ENCODE measurements at regions not wholly inside any gene's neighbourhood (a gene's known extent, or its start where the extent isn't known, plus 50 kb on each side); places are given as distances from the start of the nearest gene placed in this dataset.
"Not testable (repeated sequence)": the region's sequence is repeated elsewhere in the genome, so short reads cannot be mapped to it uniquely, and the experiment has no call there.

GRCh38 chr5:27451377-27451776, 413.0 kb upstream of the CDH9 start:
- DNase-seq = no peak

GRCh38 chr5:27450607-27451006, 412.2 kb upstream of the CDH9 start:
- no peak for DNase-seq

DNA sequence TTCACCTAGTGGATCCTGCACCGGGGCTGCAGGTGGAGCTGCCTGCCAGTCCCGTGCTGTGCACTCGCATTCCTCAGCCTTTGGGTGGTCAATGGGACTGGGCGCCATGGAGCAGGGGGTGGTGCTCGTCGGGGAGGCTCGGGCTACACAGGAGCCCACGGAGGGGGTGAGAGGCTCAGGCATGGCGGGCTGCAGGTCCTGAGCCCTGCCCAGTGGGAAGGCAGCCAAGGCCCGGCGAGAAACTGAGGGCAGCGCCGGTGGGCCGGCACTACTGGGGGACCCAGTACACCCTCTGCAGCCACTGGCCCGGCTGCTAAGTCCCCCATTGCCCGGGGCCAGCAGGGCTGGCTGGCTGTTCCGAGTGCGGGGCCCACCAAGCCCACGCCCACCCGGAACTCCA, 401.0 kb upstream of the CDH9 start:
- DNase-seq = not testable (repeated sequence)

DNA sequence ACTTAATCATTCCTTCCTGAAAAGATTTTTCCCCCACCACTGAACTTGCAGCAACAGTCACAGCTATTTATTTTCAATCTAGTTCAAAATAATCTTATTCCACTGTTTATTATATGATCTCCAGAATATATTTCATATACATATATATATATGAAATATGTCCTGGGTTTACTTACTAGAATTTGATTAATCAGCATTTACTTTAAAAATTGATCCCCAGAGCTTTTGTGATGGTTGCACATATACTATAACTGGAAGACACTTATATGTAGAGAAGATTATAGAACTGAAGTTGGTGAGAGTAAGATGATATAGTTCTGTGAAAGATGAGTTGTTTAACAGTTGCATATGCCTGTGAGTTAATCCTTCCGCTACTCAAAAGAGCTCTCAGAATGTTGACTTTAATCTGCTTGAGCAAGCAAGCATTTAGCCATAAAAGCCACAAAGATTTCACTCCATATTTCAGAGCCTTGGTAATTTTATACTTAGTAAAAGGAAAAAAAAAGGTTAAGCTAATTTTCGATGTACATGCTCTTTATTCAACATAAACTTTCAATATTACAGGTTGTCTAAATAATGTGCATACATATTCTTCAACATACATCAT, 399.3 kb upstream of the CDH9 start:
- no peak for DNase-seq

DNA sequence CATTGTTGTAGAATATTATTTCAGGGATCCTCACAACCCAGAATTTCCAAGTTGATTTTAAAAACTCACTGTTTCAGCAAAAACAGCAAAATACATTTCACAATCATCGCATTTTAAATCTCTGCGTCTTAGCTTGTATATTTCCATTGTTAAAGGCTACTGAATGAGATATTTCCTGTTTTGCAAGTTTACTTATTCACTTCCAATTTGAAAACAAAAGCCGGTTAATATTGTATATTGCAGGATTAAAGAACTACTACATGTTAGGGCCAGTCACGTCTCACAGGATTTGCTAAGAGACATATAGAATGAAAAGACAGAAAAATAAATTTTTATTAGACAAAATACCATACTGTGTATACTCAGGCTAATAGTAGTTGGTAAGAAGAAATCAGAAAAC, 395.9 kb upstream of the CDH9 start:
- DNase-seq = no peak

DNA sequence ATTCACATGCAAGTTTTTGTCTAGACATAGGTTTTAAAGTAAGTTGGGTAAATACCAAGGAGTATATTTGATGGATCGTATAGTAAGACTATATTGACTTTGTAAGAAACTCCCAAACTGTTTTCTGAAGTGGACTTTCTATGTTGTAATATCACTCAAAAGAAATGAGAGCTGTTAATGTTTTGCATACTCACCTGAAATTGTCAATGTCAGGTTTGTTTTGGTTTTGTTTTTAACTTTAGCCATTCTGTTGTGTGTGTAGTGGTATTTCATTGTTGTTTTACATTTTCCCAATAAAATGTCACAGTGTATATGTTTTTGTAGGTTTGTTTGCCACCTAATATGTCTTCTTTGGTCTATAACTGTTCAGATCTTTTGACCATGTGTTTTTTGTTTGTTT, 375.7 kb upstream of the CDH9 start:
- DNase-seq = no peak

DNA sequence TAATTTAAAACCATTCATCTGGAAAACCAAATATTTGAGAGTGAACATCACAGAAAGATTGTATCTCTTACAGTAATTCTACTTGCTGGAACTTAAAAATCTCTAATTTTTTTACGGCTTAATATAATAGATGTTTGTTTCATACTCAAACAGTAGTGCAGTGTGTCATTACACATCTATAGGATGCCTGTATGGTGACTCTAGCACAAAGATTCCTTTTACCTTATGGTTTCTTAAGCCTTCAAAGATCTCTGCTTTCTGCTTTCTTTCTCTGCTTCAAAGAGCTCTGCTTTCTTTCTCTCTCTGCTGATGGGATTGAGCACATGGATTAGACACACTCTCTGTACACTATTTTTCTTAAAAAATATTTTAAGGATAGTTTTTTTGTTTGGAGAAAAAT, 374.0 kb upstream of the CDH9 start:
- DNase-seq = no peak

- no peak for DNase-seq
Observed at GRCh38 chr5:27406020-27406419, 367.6 kb upstream of the CDH9 start.

DNA sequence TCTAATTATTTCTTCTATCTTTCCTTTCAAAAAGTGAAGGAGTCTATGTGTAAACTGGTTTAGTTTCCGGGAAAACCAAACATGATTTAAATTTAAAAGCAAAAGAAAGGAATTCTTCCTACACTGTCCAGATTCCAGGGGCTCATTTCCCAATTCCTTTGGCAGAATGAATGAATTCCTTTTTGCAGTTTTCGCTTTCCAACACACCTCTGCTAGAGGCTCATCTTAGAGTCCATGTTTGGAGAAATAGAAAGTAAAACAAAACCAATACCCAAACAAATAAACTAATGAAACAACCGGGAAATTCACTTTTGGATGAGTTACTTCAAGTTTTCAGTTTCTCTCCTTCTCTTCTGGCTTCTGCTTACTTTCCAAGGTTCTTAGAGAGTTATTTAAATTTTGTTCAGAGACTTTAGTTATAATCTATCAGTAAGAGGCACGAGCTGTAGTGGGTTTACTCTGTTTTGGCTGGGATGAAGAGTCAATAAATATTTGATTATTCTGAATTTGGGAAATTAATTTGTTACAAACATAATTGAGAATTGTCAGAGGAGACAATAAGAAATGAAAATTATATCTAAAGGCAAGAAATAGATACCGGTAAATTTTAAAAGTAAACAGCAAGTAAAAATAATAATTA, 365.0 kb upstream of the CDH9 start:
- DNase-seq = no peak

DNA sequence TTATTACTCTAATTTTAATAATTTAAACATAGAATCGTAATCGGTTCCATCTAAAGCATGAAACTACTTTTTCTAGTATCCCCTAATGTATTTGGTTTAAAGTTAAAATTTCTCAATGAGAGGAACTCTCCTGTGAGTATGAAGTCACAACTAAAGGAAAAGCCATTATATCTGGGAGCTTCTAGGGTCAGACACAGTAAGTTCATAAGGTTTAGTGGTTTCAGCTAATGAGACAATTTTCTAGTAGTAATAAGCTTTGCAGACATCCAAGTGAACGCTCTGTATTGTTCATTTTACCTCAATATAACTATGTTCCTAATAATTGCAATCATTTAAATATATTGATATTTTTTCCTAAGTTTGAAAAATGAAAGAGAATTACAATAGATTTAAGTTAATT, 364.4 kb upstream of the CDH9 start:
- no peak for DNase-seq

DNA sequence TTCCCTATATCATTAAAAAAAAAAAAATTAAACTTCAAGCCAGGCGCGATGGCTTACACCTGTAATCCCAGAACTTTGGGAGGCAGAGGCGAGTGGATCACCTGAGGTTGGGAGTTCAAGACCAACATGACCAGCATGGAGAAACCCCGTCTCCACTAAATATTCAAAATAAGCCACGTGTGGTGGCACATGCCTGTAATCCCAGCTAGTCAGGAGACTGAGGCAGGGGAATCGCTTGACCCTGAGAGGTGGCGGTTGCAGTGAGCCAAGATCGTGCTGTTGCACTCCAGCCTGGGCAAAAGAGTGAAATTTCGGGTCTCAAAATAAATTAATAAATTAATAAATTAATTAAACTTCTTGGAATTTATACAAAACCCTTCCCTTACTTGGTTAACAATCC, 358.6 kb upstream of the CDH9 start:
- no peak for DNase-seq

DNA sequence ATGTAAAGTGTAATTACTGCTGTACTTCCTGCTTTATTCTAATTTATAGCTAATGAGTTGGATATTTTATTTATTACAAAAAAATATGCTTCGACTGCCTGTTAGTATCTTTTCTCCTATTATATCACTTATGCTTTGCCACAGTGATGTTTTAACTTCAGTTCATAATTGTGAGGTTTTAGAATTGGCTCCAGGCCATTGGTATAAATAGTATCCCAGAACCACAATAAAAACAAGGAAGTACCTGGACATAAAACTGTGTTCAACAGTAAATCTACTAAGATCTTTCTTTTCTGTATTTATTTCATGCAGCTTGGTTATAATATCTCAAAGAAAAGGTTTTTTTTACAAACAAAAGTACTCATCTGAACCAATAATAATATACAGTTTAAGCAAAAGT, 354.3 kb upstream of the CDH9 start:
- DNase-seq = no peak

DNA sequence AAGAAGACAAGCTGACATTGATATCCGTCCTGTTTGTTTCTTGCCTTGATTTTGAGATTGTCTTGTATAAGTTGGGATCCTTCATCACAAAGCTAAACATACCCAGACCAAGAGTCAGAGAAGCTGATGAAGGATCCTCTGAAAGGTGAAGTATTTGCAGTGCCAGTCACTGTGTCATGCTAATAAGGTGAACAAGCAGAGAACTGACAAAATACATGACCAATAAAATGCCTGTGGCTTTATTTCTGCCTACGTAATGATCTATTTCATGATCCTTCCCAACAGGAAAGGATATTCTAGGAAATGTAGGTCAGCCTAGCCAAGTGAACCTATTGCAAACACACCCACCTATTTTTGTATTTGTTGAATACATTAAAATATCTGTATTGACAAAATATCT, 351.3 kb upstream of the CDH9 start:
- DNase-seq = no peak

GRCh38 chr5:27388755-27389154, 350.4 kb upstream of the CDH9 start:
- no peak for DNase-seq

- DNase-seq = no peak
Observed at GRCh38 chr5:27387535-27388073, 349.2 kb upstream of the CDH9 start.

DNA sequence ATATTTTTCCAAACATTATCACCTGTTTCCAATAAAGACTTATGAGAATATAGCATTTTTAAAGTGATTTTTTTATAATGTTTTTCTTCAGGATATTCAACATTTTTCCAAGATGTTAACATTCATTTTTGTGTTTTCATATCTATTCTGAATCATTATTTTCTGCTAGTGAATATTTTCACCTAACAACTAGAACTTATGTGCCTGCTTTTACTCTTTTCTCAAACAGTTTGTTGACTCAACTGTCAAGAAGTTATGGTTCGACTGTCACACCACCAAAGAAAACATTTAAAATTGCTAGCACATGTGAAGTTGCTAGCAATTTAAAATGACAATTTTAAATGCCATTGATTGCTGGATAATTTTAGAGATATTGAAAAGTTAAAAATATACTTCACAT, 343.3 kb upstream of the CDH9 start:
- DNase-seq = no peak

GRCh38 chr5:27377626-27378025, 339.2 kb upstream of the CDH9 start:
- DNase-seq = no peak

- DNase-seq = no peak
Observed at GRCh38 chr5:27353970-27354369, 315.6 kb upstream of the CDH9 start.

DNA sequence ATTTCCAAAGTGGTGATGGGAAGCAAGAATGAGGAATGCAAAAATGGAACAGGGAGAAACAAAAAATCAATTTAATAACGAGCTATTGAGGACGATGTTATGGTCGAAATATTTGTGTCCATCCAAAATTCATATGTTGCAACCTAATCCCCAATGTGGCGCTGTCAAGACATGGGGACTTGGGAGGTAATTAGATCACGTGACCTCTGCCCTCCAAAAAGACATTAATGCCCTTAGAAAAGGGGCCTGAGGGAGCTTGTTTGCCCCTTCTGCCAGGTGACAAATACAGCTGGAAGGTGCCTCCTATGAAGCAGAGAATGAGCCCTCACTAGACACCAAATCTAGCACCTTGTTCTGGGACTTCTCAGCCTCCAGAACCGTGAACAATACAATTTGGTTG, 315.2 kb upstream of the CDH9 start:
- no peak for DNase-seq

DNA sequence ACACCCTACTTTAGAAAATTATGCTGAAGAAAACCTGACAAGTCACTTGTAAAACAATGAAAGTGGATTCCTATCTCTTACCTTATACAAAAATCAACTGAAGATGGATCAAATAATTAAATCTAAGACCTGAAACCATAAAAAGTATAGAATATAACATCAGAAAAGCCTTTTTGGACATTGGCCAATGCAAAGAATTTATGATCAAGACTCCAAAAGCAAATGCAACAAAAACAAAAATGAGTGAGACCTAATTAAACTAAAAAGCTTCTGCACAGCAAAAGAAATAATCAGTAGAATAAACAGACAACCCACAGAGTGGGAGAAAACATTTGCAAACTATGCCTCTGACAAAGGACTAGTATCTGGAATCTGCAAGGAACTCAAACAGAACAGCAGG, 303.0 kb upstream of the CDH9 start:
- DNase-seq = no peak

DNA sequence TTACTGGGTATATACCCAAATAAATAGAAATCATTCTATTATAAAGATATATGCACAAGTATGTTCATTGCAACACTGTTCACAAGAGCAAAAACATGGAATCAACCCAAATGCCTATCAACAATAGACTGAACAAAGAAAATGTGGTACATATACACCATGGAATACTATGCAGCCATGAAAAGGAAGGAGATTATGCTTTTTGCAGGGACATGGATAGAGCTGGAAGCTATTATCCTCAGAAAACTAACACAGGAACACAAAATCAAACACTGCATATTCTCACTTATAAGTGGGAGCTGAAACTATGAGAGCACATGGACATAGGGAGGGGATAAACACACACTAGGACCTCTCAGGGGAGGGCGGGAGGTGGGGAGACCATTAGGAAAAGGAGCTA, 298.4 kb upstream of the CDH9 start:
- no peak for DNase-seq

- DNase-seq = no peak
Observed at GRCh38 chr5:27328480-27328879, 290.1 kb upstream of the CDH9 start.

DNA sequence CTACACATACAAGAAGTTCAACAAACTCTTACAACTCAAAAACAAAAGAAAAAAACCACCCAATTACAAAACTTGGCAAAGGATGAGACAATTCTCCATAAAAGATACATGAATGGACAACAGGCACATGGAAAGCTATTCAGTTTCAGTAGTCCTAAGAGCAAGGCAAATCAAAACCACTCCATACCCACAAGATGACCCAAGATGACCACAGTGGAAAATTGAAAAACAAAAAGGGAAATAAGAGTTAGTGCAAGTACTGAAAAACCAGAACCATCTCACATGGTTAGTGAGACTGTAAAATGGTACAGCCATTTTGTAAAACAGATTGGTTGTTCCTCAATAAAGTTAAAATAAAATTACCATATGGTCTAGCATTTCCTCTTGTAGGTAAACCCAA, 287.1 kb upstream of the CDH9 start:
- peak in 2 of 4 experiments; percentile 2 to 9 for DNase-seq

- DNase-seq = no peak
Observed at GRCh38 chr5:27318701-27319100, 280.3 kb upstream of the CDH9 start.

DNA sequence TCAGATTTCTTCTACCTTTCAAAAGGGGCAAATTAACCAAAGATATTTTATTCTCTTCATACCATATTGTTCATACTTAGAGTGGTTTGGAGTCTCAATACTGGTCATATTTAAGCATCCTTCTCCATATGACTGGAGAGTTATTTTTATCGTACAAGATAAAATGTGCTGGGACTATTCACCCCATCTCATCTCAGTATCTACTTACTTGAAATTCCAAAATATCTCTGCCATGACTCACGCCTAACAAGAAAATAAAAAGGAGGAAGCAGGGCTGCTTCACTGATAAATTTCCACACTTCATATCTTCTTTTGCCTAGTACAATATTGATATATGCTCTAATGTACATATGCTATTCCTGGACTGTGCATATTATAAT, 277.9 kb upstream of the CDH9 start:
- no peak for DNase-seq
